ENCODE measurements at regions not wholly inside any gene's neighbourhood (a gene's known extent, or its start where the extent isn't known, plus 50 kb on each side); places are given as distances from the start of the nearest gene placed in this dataset.
A peak's percentile ranks its signal among the peaks of the same experiment; 100 is the strongest.

- no peaks in the 10 kb centered on the region for H3K27me3 ChIP-seq
- no peak overlapping the region for H3K27ac ChIP-seq
- no peaks in the 10 kb centered on the region for H3K36me3 ChIP-seq
- no peak for TF ChIP-seq POLR2A (IDR thresholded peaks at IDR 0.05)
- TF ChIP-seq, protein P1, sequence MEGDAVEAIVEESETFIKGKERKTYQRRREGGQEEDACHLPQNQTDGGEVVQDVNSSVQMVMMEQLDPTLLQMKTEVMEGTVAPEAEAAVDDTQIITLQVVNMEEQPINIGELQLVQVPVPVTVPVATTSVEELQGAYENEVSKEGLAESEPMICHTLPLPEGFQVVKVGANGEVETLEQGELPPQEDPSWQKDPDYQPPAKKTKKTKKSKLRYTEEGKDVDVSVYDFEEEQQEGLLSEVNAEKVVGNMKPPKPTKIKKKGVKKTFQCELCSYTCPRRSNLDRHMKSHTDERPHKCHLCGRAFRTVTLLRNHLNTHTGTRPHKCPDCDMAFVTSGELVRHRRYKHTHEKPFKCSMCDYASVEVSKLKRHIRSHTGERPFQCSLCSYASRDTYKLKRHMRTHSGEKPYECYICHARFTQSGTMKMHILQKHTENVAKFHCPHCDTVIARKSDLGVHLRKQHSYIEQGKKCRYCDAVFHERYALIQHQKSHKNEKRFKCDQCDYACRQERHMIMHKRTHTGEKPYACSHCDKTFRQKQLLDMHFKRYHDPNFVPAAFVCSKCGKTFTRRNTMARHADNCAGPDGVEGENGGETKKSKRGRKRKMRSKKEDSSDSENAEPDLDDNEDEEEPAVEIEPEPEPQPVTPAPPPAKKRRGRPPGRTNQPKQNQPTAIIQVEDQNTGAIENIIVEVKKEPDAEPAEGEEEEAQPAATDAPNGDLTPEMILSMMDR (IDR thresholded peaks at IDR 0.05): no peak
- no peak overlapping the region for H3K4me3 ChIP-seq
- peaks cover 0 to 16% (median 5%) of the 10 kb centered on the region in 4 donors for H3K4me1 ChIP-seq
- no peaks in the 10 kb centered on the region for H3K9me3 ChIP-seq
- DNase-seq: peak in 1 of 3 donors; percentile 39
Observed at GRCh38 chr1:235002706-235003300, 125.8 kb downstream of the TOMM20 start.

DNA sequence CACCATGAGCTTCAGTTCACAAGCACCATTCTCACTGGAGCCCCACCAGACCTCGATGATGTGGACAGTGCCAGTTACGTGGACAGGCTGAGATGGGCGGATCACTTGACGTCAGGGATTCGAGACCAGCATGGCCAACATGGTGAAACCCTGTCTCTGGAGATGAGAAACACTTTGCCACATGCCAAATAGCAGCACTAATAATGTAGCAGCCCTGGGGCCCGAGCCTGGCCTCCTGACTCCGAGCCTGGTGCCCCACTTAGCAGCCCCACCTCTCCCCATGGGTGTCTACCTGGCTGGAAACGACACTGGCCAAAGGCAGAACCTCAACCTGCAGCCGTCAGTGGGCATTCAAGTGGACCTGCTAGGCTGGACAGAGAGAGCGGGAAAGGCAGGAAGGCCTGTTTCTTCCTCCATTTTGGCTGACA is 129.1 kb downstream of the TOMM20 start:
- Histone ChIP-seq H3K27me3 (no peaks in the 10 kb centered on the region), H3K36me3 (no peaks in the 10 kb centered on the region), H3K27ac (peak overlapping the region in 1 of 4 donors; percentile 97), H3K4me1 (peaks cover 0 to 20% (median 14%) of the 10 kb centered on the region in 4 donors), H3K9me3 (no peaks in the 10 kb centered on the region), H3K4me3 (no peak overlapping the region)
- TF ChIP-seq, protein P1 (IDR thresholded peaks at IDR 0.05): no peak
- TF ChIP-seq POLR2A (IDR thresholded peaks at IDR 0.05): no peak
- peak in 1 of 3 donors; percentile 40 for DNase-seq

- Histone ChIP-seq H3K4me1 (peaks cover 0 to 20% (median 14%) of the 10 kb centered on the region in 4 donors), H3K4me3 (no peak overlapping the region)
- peak in 1 of 2 donors; percentile 51 for TF ChIP-seq POLR2A (IDR thresholded peaks at IDR 0.05)
- TF ChIP-seq, protein P1 (IDR thresholded peaks at IDR 0.05): peak in 3 of 6 experiments; percentile 26 to 31 (median 31)
Observed at GRCh38 chr1:234997896-234998741, 130.5 kb downstream of the TOMM20 start.

DNA sequence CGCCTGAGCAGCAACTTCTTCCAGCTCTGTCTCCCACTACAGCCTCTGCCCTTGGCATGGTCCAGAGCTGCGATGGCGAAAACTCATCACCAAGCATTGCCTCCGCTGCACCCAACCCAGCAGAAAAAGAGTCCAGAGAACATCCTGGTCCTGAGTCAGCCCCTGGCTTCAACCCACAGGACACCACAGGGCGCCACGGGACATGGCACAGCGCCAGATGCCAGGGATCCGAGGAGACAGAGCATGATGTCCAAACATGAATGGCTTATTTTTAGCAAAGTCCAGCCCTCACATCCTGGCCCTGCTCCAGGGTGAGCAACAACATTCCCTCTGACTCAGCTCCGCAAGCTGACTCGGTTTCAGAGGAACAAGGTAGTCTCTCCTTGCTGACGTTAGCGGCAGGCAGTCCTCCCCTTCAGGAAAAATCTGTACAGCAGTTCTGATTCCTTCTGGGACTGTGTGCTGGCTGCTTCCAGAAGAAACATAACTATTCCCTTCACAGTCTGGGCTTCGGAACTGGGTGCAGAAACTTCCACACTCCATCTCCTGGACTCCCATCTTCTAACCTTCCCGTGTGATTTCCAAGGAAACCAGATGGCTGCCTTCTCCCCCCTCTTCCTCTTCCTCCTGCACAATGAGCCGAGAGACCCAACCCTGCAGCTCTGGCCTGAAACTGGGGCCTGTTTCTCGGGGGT is 131.3 kb downstream of the TOMM20 start:
- Histone ChIP-seq H3K4me1 (peaks cover 0 to 20% (median 14%) of the 10 kb centered on the region in 4 donors), H3K9me3 (no peaks in the 10 kb centered on the region), H3K27me3 (no peaks in the 10 kb centered on the region), H3K27ac (peak overlapping the region; percentile 48 to 97 (median 84)), H3K4me3 (no peak overlapping the region), H3K36me3 (no peaks in the 10 kb centered on the region)
- peak; percentile 55 to 98 (median 97) for DNase-seq
- TF ChIP-seq, protein P1 (IDR thresholded peaks at IDR 0.05): peak in 2 of 6 experiments; percentile 10 to 12
- peak; percentile 48 to 76 for TF ChIP-seq POLR2A (IDR thresholded peaks at IDR 0.05)

More at GRCh38 chr1:234997896-234998741, 130.5 kb downstream of the TOMM20 start:
- Histone ChIP-seq H3K9me3 (no peaks in the 10 kb centered on the region), H3K27me3 (no peaks in the 10 kb centered on the region), H3K36me3 (no peaks in the 10 kb centered on the region), H3K27ac (peak overlapping the region; percentile 20 to 97 (median 84))
- DNase-seq: peak in 2 of 3 donors; percentile 85 to 92

- H3K36me3 ChIP-seq: no peaks in the 10 kb centered on the region
- H3K4me3 ChIP-seq: no peak overlapping the region
- peak in 1 of 3 donors; percentile 11 for DNase-seq
Observed at GRCh38 chr1:234996245-234996757, 132.3 kb downstream of the TOMM20 start.

More at GRCh38 chr1:234996245-234996757, 132.3 kb downstream of the TOMM20 start:
- no peak for TF ChIP-seq POLR2A (IDR thresholded peaks at IDR 0.05)
- TF ChIP-seq, protein P1 (IDR thresholded peaks at IDR 0.05): no peak
- Histone ChIP-seq H3K27me3 (no peaks in the 10 kb centered on the region), H3K4me1 (peaks cover 0 to 20% (median 14%) of the 10 kb centered on the region in 4 donors), H3K27ac (peak overlapping the region in 3 of 4 donors; percentile 73 to 97 (median 94)), H3K9me3 (no peaks in the 10 kb centered on the region)
